GM21447 (cell line): ENCODE measurements at regions not wholly inside any gene's neighbourhood (a gene's known extent, or its start where the extent isn't known, plus 50 kb on each side); places are given as distances from the start of the nearest gene placed in this dataset.
"Not testable (repeated sequence)": the region's sequence is repeated elsewhere in the genome, so short reads cannot be mapped to it uniquely, and the experiment has no call there.

Source experiments
- ATAC-seq: cut with Tn5 transposase; IDR thresholded peaks from one replicate; pipeline ENCODE4 v1.9.1; 2021; ENCODE audit not compliant: unreplicated experiment

DNA sequence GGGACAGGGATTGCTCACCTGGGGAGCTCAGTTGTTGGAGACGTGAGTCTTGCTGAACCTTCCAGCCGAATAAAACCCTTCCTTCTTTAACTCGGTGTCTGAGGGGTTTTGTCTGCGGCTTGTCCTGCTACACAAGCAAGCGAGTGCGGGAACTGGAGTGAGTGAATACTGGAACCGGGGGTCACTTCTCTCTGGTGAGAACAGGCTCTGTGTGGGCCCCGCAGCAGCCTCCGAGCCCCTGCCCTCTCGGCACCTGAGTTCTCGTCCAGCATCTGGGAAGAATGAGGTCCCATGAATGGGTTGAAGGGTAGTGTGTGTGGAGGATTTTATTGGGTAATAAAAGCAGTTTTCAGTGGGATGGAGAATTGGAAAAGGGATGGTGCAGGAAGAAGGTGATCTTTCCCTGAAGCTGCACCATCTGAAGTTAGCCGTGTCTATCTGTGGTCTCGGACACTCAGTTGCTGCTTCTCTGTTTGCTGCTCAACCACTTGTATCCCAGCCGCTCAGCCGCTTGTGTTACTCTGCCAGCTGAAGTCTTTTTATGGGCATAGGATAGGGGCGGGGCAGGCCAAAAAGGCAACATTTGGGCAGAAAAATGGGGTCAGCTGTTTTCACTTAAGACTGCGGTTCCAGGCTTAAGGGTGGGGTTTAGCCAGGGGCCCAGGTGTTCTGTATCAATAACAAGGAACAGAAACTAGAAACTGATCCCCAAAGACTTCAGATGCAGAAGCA lies 450.6 kb upstream of the CAMK1G start:
- ATAC-seq, result no peak

DNA sequence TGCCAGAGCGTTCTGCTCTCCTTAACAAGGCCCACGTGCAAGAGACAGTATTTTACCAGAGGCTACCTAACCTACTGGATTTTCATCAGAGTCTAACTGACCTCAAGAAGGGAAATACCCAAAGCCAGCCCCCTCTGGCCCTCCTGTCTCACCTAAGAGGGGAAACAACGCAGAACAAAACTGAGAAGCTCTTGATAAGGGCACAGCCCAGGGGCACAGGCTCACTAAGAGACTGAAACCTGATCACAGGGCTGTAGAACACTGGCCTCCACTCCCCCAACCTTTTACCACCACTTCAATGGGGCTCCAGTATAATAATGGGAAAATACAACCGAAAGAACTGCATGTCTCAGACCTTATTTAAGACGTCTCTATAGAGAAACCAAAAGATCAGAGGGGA lies 449.5 kb upstream of the CAMK1G start:
- no peak for ATAC-seq

DNA sequence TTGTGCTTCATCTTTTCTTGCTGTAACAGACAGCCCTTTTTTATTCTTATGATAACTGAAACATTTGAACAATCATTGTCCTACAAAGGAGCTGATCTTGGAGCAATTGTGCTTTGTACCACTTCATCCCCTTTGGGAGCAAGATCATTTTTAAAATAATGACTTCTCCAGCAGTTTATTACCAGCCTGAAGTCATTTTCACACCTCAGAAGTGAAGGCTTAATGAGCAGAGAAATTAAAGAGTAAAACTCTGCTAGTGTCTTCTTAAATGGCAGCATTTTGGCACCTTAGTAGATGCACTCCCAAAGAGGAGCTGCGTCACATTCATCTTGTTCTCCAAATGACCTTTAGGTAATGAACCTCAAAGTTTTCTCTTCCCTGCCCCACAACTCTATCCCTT lies 439.6 kb upstream of the CAMK1G start:
- no peak for ATAC-seq

DNA sequence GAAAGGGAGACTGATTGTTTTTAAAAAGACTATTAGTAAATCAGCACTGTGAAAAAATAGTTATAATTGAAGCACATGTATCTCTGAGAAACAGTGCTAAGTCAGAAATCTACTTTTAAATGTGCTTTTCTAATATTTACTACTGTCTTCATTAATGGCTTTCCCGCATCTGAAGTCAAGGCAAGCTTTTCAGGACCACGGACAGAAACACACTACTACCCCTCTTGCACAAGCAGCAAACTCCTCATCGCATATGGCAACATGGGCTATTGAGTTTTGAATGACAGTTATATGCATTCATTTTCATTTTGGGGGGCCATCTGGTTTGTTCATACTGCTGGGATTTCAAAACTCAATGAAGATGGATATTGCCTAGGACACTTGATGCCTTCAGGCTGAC lies 433.4 kb upstream of the CAMK1G start:
- ATAC-seq, result no peak

DNA sequence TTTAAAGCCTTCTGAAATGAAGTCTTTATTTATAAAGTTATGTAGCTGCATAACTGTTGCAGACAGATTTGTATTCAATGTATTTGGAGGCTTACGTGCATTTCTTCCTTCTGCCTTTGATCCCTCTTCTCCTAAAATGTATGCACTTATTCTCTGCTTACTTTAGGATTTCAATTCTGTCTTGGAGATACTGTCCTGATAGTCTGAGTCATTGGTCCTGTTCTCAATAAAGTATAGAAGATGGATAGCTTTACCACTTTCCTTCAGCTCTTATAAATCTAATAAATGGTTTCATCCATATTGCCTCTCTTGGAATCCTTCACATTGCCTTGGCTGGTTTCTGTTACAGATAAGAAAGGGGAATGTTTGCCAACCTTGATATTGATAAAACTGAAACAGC lies 430.1 kb upstream of the CAMK1G start:
- ATAC-seq, result no peak

DNA sequence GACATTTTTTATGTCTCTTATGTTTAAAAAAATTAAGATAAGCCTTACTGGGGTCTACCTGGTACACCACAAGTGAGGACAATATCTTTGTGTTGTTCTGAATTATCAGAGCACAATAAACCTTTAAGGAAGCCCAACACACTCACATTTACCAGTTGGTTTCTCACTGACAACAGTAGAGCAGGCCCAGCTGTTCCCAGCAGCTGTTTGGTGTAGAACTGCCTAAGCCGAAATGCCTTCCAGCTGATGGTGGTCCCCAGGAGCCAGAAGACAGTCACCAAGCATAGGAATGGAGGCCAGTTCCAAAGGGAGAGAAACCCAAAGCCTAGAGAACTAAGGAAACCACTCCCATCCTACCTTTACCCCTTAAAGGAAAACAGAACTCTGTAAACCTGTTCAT lies 428.6 kb upstream of the CAMK1G start:
- ATAC-seq, result no peak

DNA sequence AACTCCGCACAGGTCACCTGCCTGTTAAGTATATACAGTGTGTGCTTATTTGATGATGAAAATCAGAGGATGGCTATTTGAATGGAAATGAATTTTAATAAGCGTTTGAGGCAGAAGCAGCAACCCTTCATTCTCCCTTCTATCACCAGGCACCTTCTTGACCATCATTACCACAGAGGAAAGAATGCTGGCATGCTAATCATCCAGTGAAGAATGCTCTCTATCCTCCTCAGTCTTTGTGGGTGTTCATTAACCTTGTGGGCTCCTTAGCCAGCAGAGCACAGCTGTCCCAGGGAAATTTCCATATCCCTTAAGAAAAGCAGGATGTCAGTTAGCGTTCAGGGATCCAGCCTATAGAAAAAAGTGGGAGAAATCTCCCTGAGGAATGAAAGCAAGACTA lies 428.0 kb upstream of the CAMK1G start:
- no peak for ATAC-seq

DNA sequence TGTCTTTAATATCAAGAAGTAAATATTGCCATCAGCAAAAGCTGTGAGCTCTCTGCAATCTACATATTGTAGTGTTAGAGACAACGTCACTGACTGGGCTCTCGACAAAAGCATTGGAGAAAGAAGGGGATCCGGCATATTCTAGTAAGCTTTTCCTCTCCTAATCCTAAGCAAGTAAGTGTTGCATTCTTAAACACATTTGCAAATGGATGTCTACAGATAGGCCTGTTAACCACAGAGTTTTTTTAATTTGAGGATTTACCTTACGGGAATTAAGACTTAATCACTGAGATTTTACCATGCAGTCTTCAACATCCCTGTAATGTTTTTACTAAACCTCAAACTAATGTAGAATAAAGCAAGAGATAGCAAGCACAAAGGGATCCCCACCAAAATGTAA lies 426.5 kb upstream of the CAMK1G start:
- no peak for ATAC-seq

DNA sequence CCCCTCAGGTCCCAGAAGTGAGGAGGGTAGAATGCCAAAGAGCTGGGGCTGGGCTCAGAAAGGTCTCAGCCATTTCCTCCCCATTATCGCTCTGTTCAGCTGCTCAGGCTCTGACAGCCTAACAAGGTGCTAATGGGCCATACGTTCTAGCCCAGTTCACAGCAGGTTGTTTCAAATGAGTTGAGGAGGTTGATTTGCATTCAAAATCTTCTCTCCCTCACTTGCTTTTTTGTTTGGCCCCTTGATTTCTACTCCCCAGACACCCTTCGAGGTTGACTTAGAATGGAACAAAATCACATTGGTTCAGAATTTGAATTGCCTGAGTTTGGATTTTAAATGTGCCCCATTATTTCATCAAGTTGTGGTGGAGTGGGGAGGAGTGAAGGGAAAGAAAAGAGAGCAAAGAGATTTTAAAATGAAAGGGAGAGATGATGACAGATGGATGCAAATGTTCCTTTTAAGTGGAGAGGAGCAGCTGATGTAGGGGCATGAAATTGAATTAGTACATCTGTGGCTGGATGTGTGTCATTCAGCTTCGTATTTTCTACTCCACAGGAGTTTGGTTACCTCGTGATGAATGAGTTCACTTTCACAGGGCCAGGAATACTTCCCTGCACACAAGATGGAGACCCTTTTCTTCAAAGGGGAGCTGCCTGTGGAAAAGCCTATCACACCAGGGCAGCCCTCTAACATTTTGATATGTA lies 425.8 kb upstream of the CAMK1G start:
- ATAC-seq, result no peak

DNA sequence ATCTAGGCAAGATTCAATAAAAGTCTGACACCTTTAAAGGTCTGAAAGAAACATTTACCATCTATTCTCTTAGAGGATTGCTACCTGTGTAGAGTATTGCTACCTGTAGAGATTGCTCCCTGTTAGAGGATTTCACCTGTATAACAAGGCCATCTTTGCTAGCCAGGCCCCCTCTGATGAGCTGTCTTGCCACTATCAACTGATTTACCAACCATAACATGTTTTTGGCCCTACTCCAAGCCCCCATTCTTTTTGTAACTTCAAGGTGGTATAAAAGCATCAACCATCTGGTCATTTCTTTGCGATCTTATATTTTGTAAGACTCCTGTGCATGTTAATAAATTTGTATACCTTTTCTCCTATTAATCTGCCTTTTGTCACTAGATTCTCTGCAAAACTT lies 424.7 kb upstream of the CAMK1G start:
- no peak for ATAC-seq

DNA sequence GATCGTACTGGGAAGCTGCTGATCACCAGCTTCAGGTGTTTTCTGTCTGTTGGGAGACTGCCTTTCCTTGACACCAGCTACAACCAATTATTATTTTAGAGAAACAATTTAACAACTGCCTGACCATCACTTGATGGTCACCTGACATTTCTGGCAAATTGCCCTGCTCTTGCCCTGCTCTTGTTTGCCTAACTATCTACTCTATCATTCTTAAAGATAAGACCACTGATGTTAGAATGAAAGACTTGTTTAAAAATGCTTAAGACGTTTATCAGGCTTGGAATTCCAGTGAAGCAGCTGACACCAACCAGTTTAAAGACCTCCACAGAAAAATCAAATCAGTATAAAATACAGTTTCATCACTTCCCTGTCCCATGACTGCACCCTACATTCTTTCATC lies 423.3 kb upstream of the CAMK1G start:
- no peak for ATAC-seq

DNA sequence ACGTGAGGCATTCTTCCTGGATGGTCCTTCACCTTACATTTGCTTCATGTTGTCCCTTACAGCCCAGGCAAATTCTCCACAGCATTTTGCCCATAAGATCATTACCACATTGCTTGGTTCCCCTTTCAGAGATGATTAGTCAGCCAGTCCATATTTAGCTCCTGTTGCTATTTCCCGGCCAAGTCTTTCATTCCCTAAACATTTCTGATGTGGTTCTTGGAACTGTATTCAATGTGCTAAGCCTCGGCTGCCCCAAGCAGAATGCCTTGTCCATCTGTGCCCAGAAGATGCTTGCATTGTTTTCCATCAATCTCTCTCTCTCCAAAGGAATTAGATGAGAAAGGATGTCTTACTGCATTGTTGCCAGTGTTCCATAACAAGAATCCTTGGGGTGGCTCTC lies 420.9 kb upstream of the CAMK1G start:
- ATAC-seq, result no peak

DNA sequence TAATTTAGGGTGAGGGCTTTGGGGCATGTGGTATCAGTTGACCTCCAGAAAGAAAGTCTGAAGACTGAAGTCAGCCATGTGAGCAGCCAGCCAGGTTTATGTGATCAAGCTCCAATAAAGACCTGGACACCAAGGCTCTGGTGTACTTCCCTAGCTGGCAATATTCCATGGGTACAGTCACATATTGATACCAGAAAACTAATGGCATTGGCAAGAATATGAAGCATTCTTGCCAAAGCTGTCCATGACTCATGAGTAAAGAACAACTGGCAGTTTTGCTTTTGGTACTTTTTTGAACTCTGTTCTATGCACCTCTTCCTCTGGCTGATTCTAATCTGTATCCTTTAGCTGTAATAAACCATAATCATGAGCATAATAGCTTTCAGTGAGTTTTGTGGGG lies 415.3 kb upstream of the CAMK1G start:
- ATAC-seq, result no peak

DNA sequence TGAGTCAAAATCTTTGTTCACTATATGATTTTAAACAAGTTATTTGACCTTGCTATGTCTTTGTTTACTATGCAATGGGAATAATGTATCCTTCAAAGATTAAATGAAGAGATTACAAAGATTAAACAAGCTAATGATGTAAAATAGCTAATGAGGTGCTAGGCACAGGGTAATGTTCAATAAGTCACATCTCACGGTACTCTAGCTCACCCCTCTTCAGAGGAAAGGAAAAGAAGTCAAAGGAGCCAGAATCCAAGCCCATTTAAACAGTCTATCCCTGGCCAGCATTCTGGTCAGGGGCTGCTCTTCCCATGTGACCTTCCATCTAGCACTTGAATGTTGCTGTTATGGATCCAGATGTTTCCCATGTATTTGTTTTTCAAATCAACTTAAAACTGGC lies 412.4 kb upstream of the CAMK1G start:
- ATAC-seq, result no peak

DNA sequence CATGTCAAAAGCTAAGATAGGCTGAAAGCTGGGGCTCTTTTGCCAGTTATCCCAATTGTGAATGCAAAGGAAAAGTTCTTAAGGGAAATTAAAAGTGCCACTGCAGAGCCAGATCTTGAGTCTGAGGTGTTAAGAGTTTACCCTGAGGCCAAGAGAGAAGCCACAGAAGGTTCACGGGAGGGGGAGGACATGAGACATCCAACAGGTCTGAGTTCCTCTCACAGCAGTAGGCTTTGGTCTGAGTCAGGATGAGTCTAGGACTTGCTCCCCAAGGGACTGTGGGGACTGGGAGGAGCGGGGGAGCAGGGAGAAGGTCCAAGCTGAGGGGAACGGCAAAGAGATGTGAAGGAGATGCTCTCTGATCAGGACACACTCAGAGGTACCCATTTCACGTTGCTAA lies 411.2 kb upstream of the CAMK1G start:
- ATAC-seq, result no peak

DNA sequence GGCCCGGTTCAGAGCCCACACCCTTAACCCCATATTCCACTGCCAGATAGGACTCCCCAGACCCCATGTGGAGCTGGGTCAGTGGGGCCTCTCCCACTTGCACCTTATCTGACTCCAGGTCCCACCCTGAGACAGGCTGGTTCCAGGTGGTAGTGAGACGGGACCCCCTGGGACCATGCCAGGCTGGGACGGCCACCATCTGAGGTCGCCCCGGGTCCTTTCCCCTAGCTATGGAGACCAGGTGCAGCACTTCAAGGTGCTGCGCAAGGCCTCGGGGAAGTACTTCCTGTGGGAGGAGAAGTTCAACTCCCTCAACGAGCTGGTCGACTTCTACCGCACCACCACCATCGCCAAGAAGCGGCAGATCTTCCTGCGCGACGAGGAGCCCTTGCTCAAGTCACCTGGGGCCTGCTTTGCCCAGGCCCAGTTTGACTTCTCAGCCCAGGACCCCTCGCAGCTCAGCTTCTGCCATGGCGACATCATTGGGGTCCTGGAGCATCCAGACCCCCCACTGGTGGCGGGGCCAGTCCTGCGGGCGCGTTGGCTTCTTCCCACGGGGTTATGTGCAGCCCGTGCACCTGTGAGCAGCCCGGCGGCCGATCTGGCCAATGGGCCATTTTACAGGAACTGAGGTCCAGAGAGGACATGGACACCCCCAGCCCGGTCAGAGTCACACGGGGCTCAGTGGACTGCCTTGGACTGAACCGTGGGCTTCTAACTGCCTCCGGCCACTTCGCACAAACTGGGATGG lies 410.5 kb upstream of the CAMK1G start:
- not testable (repeated sequence) for ATAC-seq

DNA sequence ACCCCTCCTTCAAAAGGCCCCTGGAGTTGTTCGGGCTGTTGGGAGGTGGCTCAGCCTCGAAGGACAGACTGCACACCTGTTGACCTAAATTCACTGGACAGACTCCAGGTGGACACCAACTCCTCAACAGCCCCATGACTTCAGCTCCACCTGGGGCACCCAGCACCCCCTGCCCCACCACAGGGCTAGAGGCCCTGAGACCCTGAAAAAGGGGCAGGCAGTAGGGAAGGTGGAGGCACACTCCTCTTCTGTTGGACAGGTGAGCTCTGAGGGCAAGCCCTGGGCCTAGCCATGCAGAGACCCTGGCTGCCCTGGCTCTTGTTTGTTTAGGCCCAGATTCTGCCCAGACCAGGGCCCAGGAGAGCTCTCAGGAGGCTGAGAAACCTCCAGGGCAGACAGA lies 409.7 kb upstream of the CAMK1G start:
- ATAC-seq, result not testable (repeated sequence)

DNA sequence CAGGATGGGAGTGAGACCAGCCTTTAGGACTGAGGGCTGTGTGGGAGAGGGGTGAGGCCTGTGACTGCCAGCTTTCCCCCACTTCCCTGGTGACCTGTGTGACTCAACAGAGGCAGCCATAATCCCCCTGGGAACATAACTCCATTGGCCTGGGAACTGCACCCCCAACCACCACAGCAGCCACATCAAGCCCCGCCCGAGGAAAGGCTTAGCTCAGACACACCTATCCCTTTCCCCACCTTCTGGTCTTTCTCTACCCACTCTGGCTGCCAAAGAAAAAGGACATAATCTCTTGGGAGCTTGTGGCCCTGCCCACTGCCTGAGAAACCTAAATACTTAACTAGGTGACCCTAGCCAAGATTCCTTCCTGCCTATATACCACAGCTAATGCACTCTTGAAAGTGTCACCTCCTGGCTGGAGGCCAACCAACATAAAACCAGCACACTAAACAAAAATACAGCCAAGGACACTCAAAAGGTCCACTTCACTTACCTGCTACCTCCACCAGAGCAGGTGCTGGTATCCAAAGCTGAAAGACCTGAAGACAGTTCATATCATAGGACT lies 406.6 kb upstream of the CAMK1G start:
- ATAC-seq, result no peak

DNA sequence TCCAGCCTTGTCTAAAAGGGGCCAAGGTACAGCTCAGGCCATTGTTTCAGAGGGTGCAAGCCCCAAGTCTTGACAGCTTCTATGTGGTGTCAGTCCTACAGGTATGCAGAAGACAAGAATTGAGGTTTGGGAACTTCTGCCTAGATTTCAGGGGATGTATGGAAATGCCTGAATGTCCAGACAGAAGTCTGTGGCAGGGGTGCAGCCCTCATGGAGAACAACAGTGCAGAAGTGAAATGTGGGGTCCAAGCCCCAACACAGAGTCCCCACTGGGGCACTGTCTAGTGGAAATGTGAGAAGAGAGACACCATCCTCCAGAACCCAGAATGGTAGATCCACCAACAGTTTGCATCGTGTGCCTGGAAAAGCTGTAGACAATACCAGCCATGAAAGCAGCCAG lies 400.3 kb upstream of the CAMK1G start:
- no peak for ATAC-seq

DNA sequence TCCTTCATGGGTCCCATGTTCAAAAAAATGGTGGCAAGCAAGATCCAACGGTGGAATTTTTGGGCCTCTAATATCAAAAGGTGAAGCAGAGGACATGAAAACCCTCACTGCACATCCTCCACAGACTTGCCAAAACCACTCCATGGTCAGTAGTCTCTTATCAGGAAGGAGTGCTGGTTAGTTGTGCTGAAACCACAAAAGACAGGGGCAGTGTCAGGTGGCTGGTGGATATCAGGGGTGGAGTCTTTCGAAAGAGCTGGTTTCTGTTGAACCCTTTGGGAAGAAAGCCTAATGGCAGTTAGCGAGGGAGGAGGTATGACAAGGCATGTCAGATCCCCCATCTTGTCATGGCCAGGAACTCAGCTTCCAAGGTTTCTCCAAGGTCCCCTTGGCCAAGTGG lies 395.9 kb upstream of the CAMK1G start:
- ATAC-seq, result no peak

DNA sequence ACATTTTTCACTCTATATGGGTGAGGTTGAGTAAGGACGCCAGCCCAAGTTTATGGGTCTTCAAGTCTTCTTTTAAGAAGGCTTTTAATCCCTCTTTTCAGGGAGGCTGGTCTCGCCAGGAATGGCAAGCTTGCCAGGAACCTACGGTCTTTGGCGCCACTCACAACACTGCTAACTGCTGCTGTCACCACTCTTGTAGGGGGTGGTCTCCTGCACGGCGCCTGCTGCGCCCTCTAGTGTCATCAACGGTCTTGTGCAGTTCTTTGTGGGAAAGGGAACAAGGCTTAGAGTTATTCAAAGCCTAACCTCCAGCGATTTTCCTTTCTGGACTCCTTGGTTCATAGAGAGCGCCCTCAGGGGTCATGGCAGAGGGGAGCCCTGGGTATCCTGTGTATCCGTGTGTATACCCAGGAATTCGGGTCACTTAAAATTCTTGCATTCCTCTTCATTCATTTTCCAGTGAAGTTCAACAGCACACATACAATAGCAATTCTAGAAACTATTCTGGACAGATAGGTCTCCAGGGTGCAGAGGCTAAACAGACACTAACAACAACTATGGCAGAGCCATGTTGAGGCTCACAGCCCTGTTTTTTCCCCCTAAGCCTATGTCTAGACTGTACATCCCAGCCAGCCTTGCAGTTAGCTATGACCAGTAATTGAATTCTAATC lies 392.8 kb upstream of the CAMK1G start:
- ATAC-seq, result peak; percentile 95
